Endothelial cell of umbilical vein (primary cell): ENCODE measurements at regions not wholly inside any gene's neighbourhood (a gene's known extent, or its start where the extent isn't known, plus 50 kb on each side); places are given as distances from the start of the nearest gene placed in this dataset.

ENCODE experiments used
- BruUV-seq: library from RNA; stranded (reverse); fragments of 400-500 nt; replicated peaks from 2 replicates; lab custom pipeline; 2021; lab: Mats Ljungman, UMichigan
- CTCF ChIA-PET: fragments of 300-600, 350-600 bp; sonication (Branson Sonifier 250); formaldehyde crosslinking; loops from one replicate; lab custom pipeline; 2021; ENCODE audit warnings: antibody characterized with exemption, inconsistent platforms; lab: Charles Lee
- POLR2A ChIA-PET: fragments of 300-600, 350-600 bp; sonication (Branson Sonifier 250); formaldehyde crosslinking; loops from one replicate; lab custom pipeline; 2021; ENCODE audit warnings: antibody characterized with exemption, inconsistent platforms; lab: Charles Lee
- DNase-seq: peaks from one replicate; pipeline ENCODE4 v3.0.0-alpha.2; 2011; ENCODE audit warnings: low read depth, low spot score
- FAIRE-seq: peaks from 2 replicates; lab custom pipeline; 2011; peaks lifted over from hg19 to GRCh38; lab: Jason Lieb, UNC
- H2AFZ ChIP-seq: 2 replicates; pipeline ENCODE4 v1.6.0; 2012; ENCODE audit warnings: low read depth, low read length, control low read depth, inconsistent platforms
- H3K27ac ChIP-seq: 2 replicates; pipeline ENCODE4 v1.5.1; 2011; ENCODE audit warnings: low read depth, mild to moderate bottlenecking, control low read depth, low read length, moderate library complexity; ENCODE audit not compliant: insufficient read depth
- H3K27me3 ChIP-seq, 2 experiments: 2 replicates each; pipeline versions ENCODE4 v1.6.0 to v1.6.1; 2011; ENCODE audit warnings: low read length in 2 of 2, mixed read lengths in 1 of 2; ENCODE audit not compliant: control insufficient read depth in 2 of 2, insufficient read depth in 2 of 2
- H3K36me3 ChIP-seq, 2 experiments: 2 replicates in 1 of 2; 3 replicates in 1 of 2; pipeline ENCODE4 v1.5.1; 2011; ENCODE audit warnings: low read length in 2 of 2, mild to moderate bottlenecking in 1 of 2, moderate library complexity in 1 of 2; ENCODE audit not compliant: control insufficient read depth in 2 of 2, insufficient read depth in 2 of 2; ENCODE audit errors: extremely low read depth in 1 of 2
- H3K4me1 ChIP-seq: 3 replicates; pipeline ENCODE4 v1.5.1; 2011; ENCODE audit warnings: mild to moderate bottlenecking, low read length; ENCODE audit not compliant: control insufficient read depth, insufficient read depth; ENCODE audit errors: extremely low read depth
- H3K4me2 ChIP-seq: 2 replicates; pipeline ENCODE4 v1.6.1; 2011; ENCODE audit warnings: low read length, control low read depth, mixed read lengths; ENCODE audit not compliant: insufficient read depth
- H3K4me3 ChIP-seq, 3 experiments: fragments of 200-600 bp in 1 of 3; sonication (generic), shearing (Covaris generic) in 1 of 3; replicated peaks in 1 of 3; 2 replicates each; pipeline ENCODE4 v1.5.1; 2011 to 2016; ENCODE audit warnings: control low read depth in 3 of 3, low read length in 3 of 3, mild to moderate bottlenecking in 2 of 3, inconsistent platforms in 1 of 3, low read depth in 1 of 3, moderate library complexity in 1 of 3; ENCODE audit not compliant: insufficient read depth in 1 of 3
- H3K79me2 ChIP-seq: 2 replicates; pipeline ENCODE4 v1.6.0; 2012; ENCODE audit warnings: low read length, inconsistent platforms; ENCODE audit not compliant: control insufficient read depth, insufficient read depth
- H3K9ac ChIP-seq: replicated peaks from 2 replicates; pipeline ENCODE3; 2011; ENCODE audit warnings: low read length, control low read depth; ENCODE audit not compliant: insufficient read depth; ENCODE audit errors: extremely low read depth
- H3K9me1 ChIP-seq: replicated peaks from 3 replicates; pipeline ENCODE4 v1.6.0; 2011; ENCODE audit warnings: mild to moderate bottlenecking, low read length; ENCODE audit not compliant: control insufficient read depth, insufficient read depth; ENCODE audit errors: extremely low read depth
- H3K9me3 ChIP-seq: replicated peaks from 2 replicates; pipeline ENCODE4 v1.5.1; 2012; ENCODE audit warnings: low read length, inconsistent platforms; ENCODE audit not compliant: control insufficient read depth, insufficient read depth
- H4K20me1 ChIP-seq: replicated peaks from 2 replicates; pipeline ENCODE3; 2011; ENCODE audit warnings: mild to moderate bottlenecking, low read length; ENCODE audit not compliant: control insufficient read depth, insufficient read depth; ENCODE audit errors: extremely low read depth
- CTCF ChIP-seq, 2 donors: IDR thresholded peaks; 1 replicate in 1 of 2; 2 replicates in 1 of 2; pipeline ENCODE4 v1.5.1; 2011; ENCODE audit warnings: low read length in 2 of 2, mild to moderate bottlenecking in 2 of 2, moderate library complexity in 2 of 2, control low read depth in 1 of 2, inconsistent platforms in 1 of 2, low read depth in 1 of 2; ENCODE audit not compliant: insufficient read depth in 1 of 2; ENCODE audit errors: extremely low read depth in 1 of 2
- EZH2 ChIP-seq: IDR thresholded peaks from 2 replicates; pipeline ENCODE4 v1.6.1; 2012; ENCODE audit warnings: borderline replicate concordance, low read depth, mild to moderate bottlenecking, moderate library complexity, low read length, inconsistent platforms; ENCODE audit not compliant: severe bottlenecking
- FOS ChIP-seq: IDR thresholded peaks from 2 replicates; pipeline ENCODE4 v1.6.1; 2011; ENCODE audit warnings: mild to moderate bottlenecking, low read length, moderate library complexity, borderline replicate concordance; ENCODE audit not compliant: insufficient read depth
- GATA2 ChIP-seq: IDR thresholded peaks from 2 replicates; pipeline ENCODE4 v1.7.0; 2011; ENCODE audit warnings: low read depth, mild to moderate bottlenecking, moderate library complexity, mixed read lengths, low read length; ENCODE audit not compliant: insufficient read length, insufficient read depth
- JUN ChIP-seq: IDR thresholded peaks from 2 replicates; pipeline ENCODE4 v1.6.1; 2011; ENCODE audit warnings: borderline replicate concordance, low read depth; ENCODE audit not compliant: insufficient read length, insufficient read depth
- MYC ChIP-seq: IDR thresholded peaks from one replicate; pipeline ENCODE4 v1.6.1; 2011; ENCODE audit warnings: mild to moderate bottlenecking, low read depth, low read length
- POLR2A ChIP-seq: IDR thresholded peaks from 2 replicates; pipeline ENCODE4 v1.6.1; 2012; ENCODE audit warnings: low read depth, mild to moderate bottlenecking, control low read depth, low read length
- POLR2AphosphoS5 ChIP-seq: IDR thresholded peaks from 2 replicates; pipeline ENCODE4 v1.6.1; 2012; ENCODE audit warnings: low read depth, mild to moderate bottlenecking, control low read depth, low read length, moderate library complexity; ENCODE audit not compliant: insufficient read depth
- dilution Hi-C: fragments of 300-500 bp; cut with MboI; formaldehyde crosslinking; loops from one replicate; pipeline ENCODE4 v1.15.0; 2019; ENCODE audit warnings: low sequenced_read_pairs; ENCODE audit not compliant: extremely low pct_ligation_motif_present
- intact Hi-C: fragments of 100-400 bp; cut with micrococcal nuclease; formaldehyde crosslinking; loops from one replicate; pipeline ENCODE4 v1.10.0; 2022
- TF ChIP-seq, protein P1 (sequence below): IDR thresholded peaks from 2 replicates; pipeline ENCODE4 v1.6.1; 2011; ENCODE audit not compliant: insufficient read depth, insufficient read length

DNA sequence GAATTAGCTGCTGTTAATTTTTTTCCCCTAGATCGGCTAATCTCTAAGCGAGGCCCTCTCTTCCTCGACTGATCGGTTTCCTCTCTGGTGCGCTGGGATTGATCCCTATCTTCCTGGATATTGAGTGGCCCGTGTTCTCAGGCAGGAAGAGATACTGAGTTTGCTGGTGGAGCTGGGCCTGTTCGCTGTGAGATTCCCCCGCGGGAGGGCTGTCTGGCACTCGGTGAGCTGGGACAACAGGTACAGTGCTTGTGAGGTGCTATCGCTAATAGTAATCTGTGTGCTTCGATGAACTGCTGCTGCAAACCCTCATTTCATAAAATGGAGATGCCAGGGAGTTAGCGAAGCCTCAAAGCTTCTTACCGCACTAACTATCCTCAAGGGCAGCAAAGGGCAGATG is 310.3 kb downstream of the NXPE2 start:
- dilution Hi-C loops, result no loop called here
- CTCF ChIA-PET, result no interaction called here

GRCh38 chr11:114989536-114989935 is 311.2 kb downstream of the NXPE2 start:
- ChIA-PET POLR2A (no interaction called here), CTCF (no interaction called here)
- DNase-seq (no peak), FAIRE-seq (no peak)
- BruUV-seq, result no TSS peak
- H3K27ac ChIP-seq, result no peak overlapping the region
- H3K79me2 ChIP-seq, result no peaks in the 10 kb centered on the region
- H2AFZ ChIP-seq, result no peak overlapping the region
- H3K4me1 ChIP-seq, result no peaks in the 10 kb centered on the region
- no peak for TF ChIP-seq FOS
- no peak for TF ChIP-seq JUN
- TF ChIP-seq POLR2A, result no peak
- no peak for TF ChIP-seq MYC
- TF ChIP-seq, protein P1, sequence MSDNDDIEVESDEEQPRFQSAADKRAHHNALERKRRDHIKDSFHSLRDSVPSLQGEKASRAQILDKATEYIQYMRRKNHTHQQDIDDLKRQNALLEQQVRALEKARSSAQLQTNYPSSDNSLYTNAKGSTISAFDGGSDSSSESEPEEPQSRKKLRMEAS, result no peak
- TF ChIP-seq GATA2, result no peak
- TF ChIP-seq CTCF (IDR thresholded peaks at IDR 0.05; ENCODE audit: extremely low read depth in 1 of 2, insufficient read depth in 1 of 2, low read depth in 1 of 2, low read length in 2 of 2), result no peak
- TF ChIP-seq POLR2AphosphoS5, result no peak
- TF ChIP-seq EZH2, result no peak
- no peaks in the 10 kb centered on the region for H3K27me3 ChIP-seq
- dilution Hi-C loops (no loop called here), intact Hi-C loops (no loop called here)
- H3K9me3 ChIP-seq, result peaks cover 5% of the 10 kb centered on the region
- H3K4me3 ChIP-seq, result no peak overlapping the region
- H3K36me3 ChIP-seq, result no peaks in the 10 kb centered on the region
- H3K9ac ChIP-seq, result no peak overlapping the region
- H3K4me2 ChIP-seq, result no peak overlapping the region
- no peaks in the 10 kb centered on the region for H4K20me1 ChIP-seq
- no peaks in the 10 kb centered on the region for H3K9me1 ChIP-seq

More for the DNA sequence above, 310.3 kb downstream of the NXPE2 start:
- no peaks in the 10 kb centered on the region for H3K4me1 ChIP-seq
- H3K9me1 ChIP-seq, result no peaks in the 10 kb centered on the region
- H4K20me1 ChIP-seq, result no peaks in the 10 kb centered on the region
- H3K9ac ChIP-seq, result no peak overlapping the region
- no peaks in the 10 kb centered on the region for H3K79me2 ChIP-seq
- BruUV-seq, result no TSS peak
- intact Hi-C loops, result no loop called here
- DNase-seq, result no peak
- no peak overlapping the region for H3K4me3 ChIP-seq
- FAIRE-seq, result no peak
- no peak overlapping the region for H3K4me2 ChIP-seq
- TF ChIP-seq GATA2 (no peak), JUN (no peak), FOS (no peak)
- TF ChIP-seq, protein P1, result no peak
- H3K9me3 ChIP-seq, result peaks cover 4% of the 10 kb centered on the region
- H3K27ac ChIP-seq, result no peak overlapping the region
- H3K27me3 ChIP-seq, result no peaks in the 10 kb centered on the region
- no peaks in the 10 kb centered on the region for H3K36me3 ChIP-seq
- POLR2A ChIA-PET, result no interaction called here
- H2AFZ ChIP-seq, result no peak overlapping the region
